PC-3 (cell line): ENCODE measurements at regions not wholly inside any gene's neighbourhood (a gene's known extent, or its start where the extent isn't known, plus 50 kb on each side); places are given as distances from the start of the nearest gene placed in this dataset.
"Not testable (repeated sequence)": the region's sequence is repeated elsewhere in the genome, so short reads cannot be mapped to it uniquely, and the experiment has no call there.

Experiments used
- CTCF ChIP-seq: fragments of 300-600 bp; sonication (generic); conservative IDR thresholded peaks from 2 replicates; pipeline ENCODE4 v1.5.1; 2017; ENCODE audit warnings: antibody characterized with exemption, low read depth, mild to moderate bottlenecking, low read length
- EZH2 ChIP-seq: fragments of 300-600 bp; sonication (generic); IDR thresholded peaks from one replicate; pipeline ENCODE4 v1.6.1; 2017; ENCODE audit warnings: antibody characterized with exemption, mild to moderate bottlenecking, low read length; ENCODE audit not compliant: unreplicated experiment

GRCh38 chr9:64370344-64370743 is 914.7 kb downstream of the FOXD4L5 start:
- TF ChIP-seq CTCF, EZH2: not testable (repeated sequence)
